ENCODE measurements at regions not wholly inside any gene's neighbourhood (a gene's known extent, or its start where the extent isn't known, plus 50 kb on each side); places are given as distances from the start of the nearest gene placed in this dataset.
"Not testable (repeated sequence)": the region's sequence is repeated elsewhere in the genome, so short reads cannot be mapped to it uniquely, and the experiment has no call there.

DNA sequence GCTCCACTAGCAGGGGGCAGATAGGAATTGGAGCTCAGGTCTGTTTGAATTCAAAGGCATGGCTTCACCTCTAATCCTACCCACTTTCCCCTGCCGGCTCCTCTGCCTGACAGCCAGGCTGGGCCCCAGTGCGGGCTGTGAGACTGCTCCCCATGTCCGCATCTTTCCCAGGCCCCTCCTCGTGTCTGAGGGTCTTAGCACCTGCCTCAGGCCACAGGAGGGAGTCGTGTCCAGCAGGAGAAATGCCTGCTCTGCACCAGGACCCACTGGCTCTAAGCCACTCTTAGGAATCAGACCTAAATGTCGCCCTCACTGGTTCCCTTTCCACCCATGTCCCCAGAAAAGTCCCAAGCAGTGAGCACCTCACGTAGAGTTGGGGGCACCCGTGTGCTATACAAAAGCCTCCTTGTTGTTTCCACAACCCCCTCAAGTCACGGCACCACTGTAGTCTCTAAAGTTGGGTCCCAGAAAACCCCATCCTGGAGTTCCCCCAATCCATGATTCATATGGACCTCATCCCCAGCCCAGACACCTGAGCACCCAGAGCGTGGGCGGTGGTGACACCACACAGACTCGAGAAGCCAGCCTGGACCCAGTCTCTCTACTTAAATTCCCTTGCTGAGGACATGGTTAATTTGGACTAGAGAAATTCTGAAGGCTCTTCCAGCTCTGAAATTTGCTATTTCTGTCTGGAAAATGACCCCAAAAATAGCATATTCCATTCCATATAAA is 466.4 kb upstream of the ZMIZ1 start:
- TF ChIP-seq, protein P1, sequence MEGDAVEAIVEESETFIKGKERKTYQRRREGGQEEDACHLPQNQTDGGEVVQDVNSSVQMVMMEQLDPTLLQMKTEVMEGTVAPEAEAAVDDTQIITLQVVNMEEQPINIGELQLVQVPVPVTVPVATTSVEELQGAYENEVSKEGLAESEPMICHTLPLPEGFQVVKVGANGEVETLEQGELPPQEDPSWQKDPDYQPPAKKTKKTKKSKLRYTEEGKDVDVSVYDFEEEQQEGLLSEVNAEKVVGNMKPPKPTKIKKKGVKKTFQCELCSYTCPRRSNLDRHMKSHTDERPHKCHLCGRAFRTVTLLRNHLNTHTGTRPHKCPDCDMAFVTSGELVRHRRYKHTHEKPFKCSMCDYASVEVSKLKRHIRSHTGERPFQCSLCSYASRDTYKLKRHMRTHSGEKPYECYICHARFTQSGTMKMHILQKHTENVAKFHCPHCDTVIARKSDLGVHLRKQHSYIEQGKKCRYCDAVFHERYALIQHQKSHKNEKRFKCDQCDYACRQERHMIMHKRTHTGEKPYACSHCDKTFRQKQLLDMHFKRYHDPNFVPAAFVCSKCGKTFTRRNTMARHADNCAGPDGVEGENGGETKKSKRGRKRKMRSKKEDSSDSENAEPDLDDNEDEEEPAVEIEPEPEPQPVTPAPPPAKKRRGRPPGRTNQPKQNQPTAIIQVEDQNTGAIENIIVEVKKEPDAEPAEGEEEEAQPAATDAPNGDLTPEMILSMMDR (IDR thresholded peaks at IDR 0.05): no peak
- Mint-ChIP-seq H3K4me1 (ENCODE audit: unreplicated experiment) (no peaks in the 10 kb centered on the region), H3K9me3 (ENCODE audit: unreplicated experiment) (no peaks in the 10 kb centered on the region), H3K4me3 (ENCODE audit: unreplicated experiment) (no peak overlapping the region), H3K27ac (ENCODE audit: unreplicated experiment) (no peak overlapping the region), H3K27me3 (ENCODE audit: unreplicated experiment) (peaks cover 60% of the 10 kb centered on the region), H3K36me3 (ENCODE audit: unreplicated experiment) (no peaks in the 10 kb centered on the region)
- peak; percentile 60 for DNase-seq (ENCODE audit: extremely low spot score, unreplicated experiment)

DNA sequence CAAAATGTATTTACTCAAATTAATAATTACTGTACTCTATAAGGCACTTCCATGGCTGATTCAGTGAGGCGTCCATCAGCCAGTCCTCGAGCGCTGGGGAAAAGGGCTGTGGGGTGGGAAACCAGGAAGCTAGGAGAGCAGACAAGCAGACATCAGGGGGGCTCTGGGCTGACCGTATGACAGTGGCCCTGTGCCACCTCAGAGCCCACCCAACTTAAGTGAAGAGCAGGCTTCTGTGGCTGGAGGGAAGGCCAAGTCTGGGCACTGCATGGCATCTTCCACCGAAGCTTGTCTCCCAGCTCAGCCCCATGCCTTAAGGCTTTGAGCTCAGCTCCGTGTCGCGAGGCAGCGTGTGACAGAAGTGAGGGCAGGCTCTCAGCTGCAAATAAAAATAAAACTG is 464.5 kb upstream of the ZMIZ1 start:
- H3K9me3 Mint-ChIP-seq (ENCODE audit: unreplicated experiment): peaks cover 12% of the 10 kb centered on the region
- no peak overlapping the region for H3K4me3 Mint-ChIP-seq (ENCODE audit: unreplicated experiment)
- TF ChIP-seq, protein P1 (IDR thresholded peaks at IDR 0.05): no peak
- H3K4me1 Mint-ChIP-seq (ENCODE audit: unreplicated experiment): no peaks in the 10 kb centered on the region
- peaks cover 53% of the 10 kb centered on the region for H3K27me3 Mint-ChIP-seq (ENCODE audit: unreplicated experiment)
- no peaks in the 10 kb centered on the region for H3K36me3 Mint-ChIP-seq (ENCODE audit: unreplicated experiment)
- peak; percentile 53 for DNase-seq (ENCODE audit: extremely low spot score, unreplicated experiment)
- no peak overlapping the region for H3K27ac Mint-ChIP-seq (ENCODE audit: unreplicated experiment)

GRCh38 chr10:78604721-78605120 is 464.0 kb upstream of the ZMIZ1 start:
- TF ChIP-seq, protein P1 (IDR thresholded peaks at IDR 0.05): no peak
- H3K27me3 Mint-ChIP-seq (ENCODE audit: unreplicated experiment): peaks cover 50% of the 10 kb centered on the region
- H3K9me3 Mint-ChIP-seq (ENCODE audit: unreplicated experiment): peaks cover 15% of the 10 kb centered on the region
- H3K4me1 Mint-ChIP-seq (ENCODE audit: unreplicated experiment): no peaks in the 10 kb centered on the region
- no peaks in the 10 kb centered on the region for H3K36me3 Mint-ChIP-seq (ENCODE audit: unreplicated experiment)
- H3K27ac Mint-ChIP-seq (ENCODE audit: unreplicated experiment): no peak overlapping the region
- DNase-seq (ENCODE audit: extremely low spot score, unreplicated experiment): peak; percentile 48
- no peak overlapping the region for H3K4me3 Mint-ChIP-seq (ENCODE audit: unreplicated experiment)

- Mint-ChIP-seq H3K4me1 (ENCODE audit: unreplicated experiment) (no peaks in the 10 kb centered on the region), H3K4me3 (ENCODE audit: unreplicated experiment) (no peak overlapping the region), H3K36me3 (ENCODE audit: unreplicated experiment) (no peaks in the 10 kb centered on the region), H3K27me3 (ENCODE audit: unreplicated experiment) (peaks cover 53% of the 10 kb centered on the region), H3K27ac (ENCODE audit: unreplicated experiment) (no peak overlapping the region), H3K9me3 (ENCODE audit: unreplicated experiment) (peaks cover 19% of the 10 kb centered on the region)
- DNase-seq (ENCODE audit: extremely low spot score, unreplicated experiment): no peak
- TF ChIP-seq, protein P1 (IDR thresholded peaks at IDR 0.05): no peak
Observed at GRCh38 chr10:78605800-78606350, 462.9 kb upstream of the ZMIZ1 start.

- H3K4me3 Mint-ChIP-seq (ENCODE audit: unreplicated experiment); DNase-seq (ENCODE audit: extremely low spot score, unreplicated experiment); H3K36me3 Mint-ChIP-seq (ENCODE audit: unreplicated experiment); H3K4me1 Mint-ChIP-seq (ENCODE audit: unreplicated experiment); H3K27ac Mint-ChIP-seq (ENCODE audit: unreplicated experiment): not testable (repeated sequence)
- Mint-ChIP-seq H3K27me3 (ENCODE audit: unreplicated experiment) (peaks cover 52% of the 10 kb centered on the region), H3K9me3 (ENCODE audit: unreplicated experiment) (peaks cover 19% of the 10 kb centered on the region)
Observed at GRCh38 chr10:78606766-78607165, 462.0 kb upstream of the ZMIZ1 start.
